GM12878 (cell line): ENCODE measurements at regions not wholly inside any gene's neighbourhood (a gene's known extent, or its start where the extent isn't known, plus 50 kb on each side); places are given as distances from the start of the nearest gene placed in this dataset.

Experiments
- CTCF ChIP-seq, 3 experiments: IDR thresholded peaks in 2 of 3; conservative IDR thresholded peaks in 1 of 3; 2 replicates each; pipeline ENCODE4 v1.5.1; 2011; ENCODE audit warnings: low read depth in 3 of 3, low read length in 3 of 3, mild to moderate bottlenecking in 3 of 3, control low read depth in 2 of 3, moderate library complexity in 2 of 3, inconsistent platforms in 1 of 3, mixed read lengths in 1 of 3; ENCODE audit not compliant: control insufficient read depth in 2 of 3, insufficient read depth in 1 of 3; ENCODE audit errors: extremely low read depth in 1 of 3
- ELK1 ChIP-seq: IDR thresholded peaks from 2 replicates; pipeline ENCODE4 v1.6.1; 2012; ENCODE audit warnings: low read depth, low read length, improper control_type of control experiment
- EP300 ChIP-seq, 2 experiments: fragments of 150-350 bp in 1 of 2; IDR thresholded peaks; 2 replicates each; pipeline ENCODE4 v1.6.1; 2011 to 2012; ENCODE audit warnings: low read depth in 2 of 2, low read length in 2 of 2, borderline replicate concordance in 1 of 2, improper control_type of control experiment in 1 of 2, inconsistent platforms in 1 of 2; ENCODE audit not compliant: control insufficient read depth in 1 of 2
- NFIC ChIP-seq: IDR thresholded peaks from 2 replicates; pipeline ENCODE4 v1.6.1; 2012; ENCODE audit warnings: low read depth, mild to moderate bottlenecking, inconsistent platforms, low read length, moderate library complexity
- NR2C1 ChIP-seq: fragments of 450-650 bp; IDR thresholded peaks from 2 replicates; pipeline ENCODE4 v1.6.1; 2017; ENCODE audit warnings: antibody characterized with exemption, mild to moderate bottlenecking, moderate library complexity
- REST ChIP-seq: IDR thresholded peaks from 2 replicates; pipeline ENCODE4 v1.6.1; 2012; ENCODE audit warnings: mild to moderate bottlenecking, low read depth, low read length
- SMC3 ChIP-seq: IDR thresholded peaks from 2 replicates; pipeline ENCODE4 v1.6.1; 2011; ENCODE audit warnings: low read length, improper control_type of control experiment, borderline replicate concordance
- STAT1 ChIP-seq: fragments of 450-650 bp; conservative IDR thresholded peaks from 2 replicates; pipeline ENCODE4 v1.6.1; 2014; ENCODE audit warnings: antibody characterized with exemption, mild to moderate bottlenecking

- TF ChIP-seq REST (no peak), NR2C1 (no peak), NFIC (no peak), SMC3 (no peak), EP300 (IDR thresholded peaks at IDR 0.05; ENCODE audit: borderline replicate concordance in 1 of 2, control insufficient read depth in 1 of 2, low read depth in 2 of 2, low read length in 2 of 2) (no peak), ELK1 (no peak), CTCF (IDR thresholded peaks at IDR 0.05 in 2 of 3, conservative IDR thresholded peaks at IDR 0.05 in 1 of 3; ENCODE audit: control insufficient read depth in 2 of 3, extremely low read depth in 1 of 3, insufficient read depth in 1 of 3, low read depth in 3 of 3, low read length in 3 of 3) (no peak), STAT1 (no peak)
Observed at GRCh38 chr12:93184672-93185368, 192.9 kb upstream of the NUDT4 start.
